B cell (primary cell): ENCODE measurements at regions not wholly inside any gene's neighbourhood (a gene's known extent, or its start where the extent isn't known, plus 50 kb on each side); places are given as distances from the start of the nearest gene placed in this dataset.

Experiments used
- EZH2 ChIP-seq: IDR thresholded peaks from 2 replicates; pipeline ENCODE4 v1.6.1; 2012; ENCODE audit warnings: borderline replicate concordance, low read depth, mild to moderate bottlenecking, moderate library complexity, low read length; ENCODE audit not compliant: insufficient read depth, poor library complexity, severe bottlenecking
- TF ChIP-seq, protein P1 (sequence below): fragments of 200-600 bp; IDR thresholded peaks from one replicate; pipeline ENCODE4 v1.8.0; 2022; ENCODE audit warnings: antibody characterized with exemption, mild to moderate bottlenecking

DNA sequence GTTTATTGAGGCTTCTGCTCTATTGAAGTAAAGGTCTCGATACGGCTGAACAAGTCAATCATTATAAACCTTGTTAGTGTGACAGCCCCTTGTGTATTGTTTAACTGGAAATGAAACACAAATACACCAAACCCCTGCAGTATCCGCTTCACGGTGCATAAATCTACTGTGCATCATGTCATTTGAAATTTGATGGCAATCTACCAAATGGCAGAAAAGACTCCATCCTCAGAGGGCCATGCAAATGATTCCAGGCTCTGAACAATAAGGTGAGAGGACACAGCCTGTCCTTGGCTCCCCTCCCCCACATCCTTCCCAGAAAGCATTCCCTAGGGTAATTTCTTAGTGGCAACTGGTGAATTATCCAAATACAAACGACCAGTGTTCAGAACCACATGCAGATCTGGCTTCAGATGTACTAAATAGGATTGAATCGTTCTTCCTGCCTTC, 80.6 kb downstream of the ADCYAP1 start:
- TF ChIP-seq, protein P1, sequence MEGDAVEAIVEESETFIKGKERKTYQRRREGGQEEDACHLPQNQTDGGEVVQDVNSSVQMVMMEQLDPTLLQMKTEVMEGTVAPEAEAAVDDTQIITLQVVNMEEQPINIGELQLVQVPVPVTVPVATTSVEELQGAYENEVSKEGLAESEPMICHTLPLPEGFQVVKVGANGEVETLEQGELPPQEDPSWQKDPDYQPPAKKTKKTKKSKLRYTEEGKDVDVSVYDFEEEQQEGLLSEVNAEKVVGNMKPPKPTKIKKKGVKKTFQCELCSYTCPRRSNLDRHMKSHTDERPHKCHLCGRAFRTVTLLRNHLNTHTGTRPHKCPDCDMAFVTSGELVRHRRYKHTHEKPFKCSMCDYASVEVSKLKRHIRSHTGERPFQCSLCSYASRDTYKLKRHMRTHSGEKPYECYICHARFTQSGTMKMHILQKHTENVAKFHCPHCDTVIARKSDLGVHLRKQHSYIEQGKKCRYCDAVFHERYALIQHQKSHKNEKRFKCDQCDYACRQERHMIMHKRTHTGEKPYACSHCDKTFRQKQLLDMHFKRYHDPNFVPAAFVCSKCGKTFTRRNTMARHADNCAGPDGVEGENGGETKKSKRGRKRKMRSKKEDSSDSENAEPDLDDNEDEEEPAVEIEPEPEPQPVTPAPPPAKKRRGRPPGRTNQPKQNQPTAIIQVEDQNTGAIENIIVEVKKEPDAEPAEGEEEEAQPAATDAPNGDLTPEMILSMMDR: no peak
- TF ChIP-seq EZH2: no peak
